Activated gamma-delta T cell treated with Interleukin-2 at 50 U/mL for 16 hours (primary cell): ENCODE measurements at regions not wholly inside any gene's neighbourhood (a gene's known extent, or its start where the extent isn't known, plus 50 kb on each side); places are given as distances from the start of the nearest gene placed in this dataset.
"Not testable (repeated sequence)": the region's sequence is repeated elsewhere in the genome, so short reads cannot be mapped to it uniquely, and the experiment has no call there.

Experiments
- DNase-seq: peaks from one replicate; pipeline ENCODE4 v3.0.0-alpha.2; 2020

DNA sequence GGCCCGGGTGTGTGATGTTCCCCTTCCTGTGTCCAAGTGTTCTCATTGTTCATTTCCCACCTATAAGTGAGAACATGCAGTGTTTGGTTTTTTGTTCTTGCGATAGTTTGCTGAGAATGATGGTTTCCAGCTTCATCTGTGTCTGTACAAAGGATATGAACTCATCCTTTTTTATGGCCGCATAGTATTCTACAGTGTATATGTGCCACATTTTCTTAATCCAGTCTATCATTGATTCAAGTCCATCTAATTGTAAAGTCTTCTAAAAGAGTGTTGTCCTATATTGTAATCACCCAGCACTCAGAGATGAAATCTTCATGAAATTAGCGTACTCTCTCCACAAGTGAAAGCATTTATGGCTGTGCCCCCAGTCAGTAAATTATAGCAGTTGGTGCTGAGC, 1096.6 kb downstream of the UQCRFS1 start:
- DNase-seq: not testable (repeated sequence)

- DNase-seq: no peak
Observed at GRCh38 chr19:28103921-28104320, 1109.0 kb downstream of the UQCRFS1 start.

DNA sequence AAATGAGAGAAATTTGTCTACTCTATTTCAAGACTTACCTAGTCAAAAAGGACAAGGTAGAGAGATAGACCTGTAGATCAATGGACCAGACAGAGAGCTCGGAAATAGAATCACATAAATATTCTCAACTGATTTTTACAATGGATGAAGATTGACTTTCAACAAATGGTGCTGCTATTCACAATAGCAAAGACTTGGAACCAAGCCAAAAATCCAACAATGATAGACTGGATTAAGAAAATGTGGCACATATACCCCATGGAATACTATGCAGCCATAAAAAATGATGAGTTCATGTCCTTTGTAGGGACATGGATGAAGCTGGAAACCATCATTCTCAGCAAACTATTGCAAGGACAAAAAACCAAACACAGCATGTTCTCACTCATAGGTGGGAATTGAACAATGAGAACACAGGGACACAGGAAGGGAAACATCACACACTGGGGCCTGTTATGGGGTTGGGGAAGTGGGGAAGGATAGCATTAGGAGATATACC, 1128.2 kb downstream of the UQCRFS1 start:
- not testable (repeated sequence) for DNase-seq

- DNase-seq: no peak
Observed at GRCh38 chr19:28076628-28077027, 1136.3 kb downstream of the UQCRFS1 start.

- no peak for DNase-seq
Observed at GRCh38 chr19:28075229-28075628, 1137.7 kb downstream of the UQCRFS1 start.

DNA sequence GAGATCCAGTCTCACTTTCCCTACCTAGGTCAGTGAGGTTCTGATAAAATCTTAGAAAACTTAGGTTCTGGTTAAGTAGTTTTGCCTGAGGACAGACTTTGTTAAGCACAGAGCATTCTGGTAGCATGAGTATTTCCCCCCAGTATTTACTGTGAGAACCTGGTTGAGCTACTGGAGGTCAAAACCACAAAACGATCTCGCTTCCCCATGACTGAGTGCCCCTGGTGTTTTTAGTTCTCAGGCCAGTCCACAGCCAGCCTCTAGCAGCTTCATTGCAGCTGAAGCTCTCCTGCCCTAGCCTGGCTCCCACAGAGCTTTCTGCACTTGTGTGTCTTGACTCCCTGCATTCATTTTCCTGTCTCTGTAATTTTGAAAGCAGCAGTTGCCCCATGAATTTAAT, 1138.2 kb downstream of the UQCRFS1 start:
- no peak for DNase-seq

DNA sequence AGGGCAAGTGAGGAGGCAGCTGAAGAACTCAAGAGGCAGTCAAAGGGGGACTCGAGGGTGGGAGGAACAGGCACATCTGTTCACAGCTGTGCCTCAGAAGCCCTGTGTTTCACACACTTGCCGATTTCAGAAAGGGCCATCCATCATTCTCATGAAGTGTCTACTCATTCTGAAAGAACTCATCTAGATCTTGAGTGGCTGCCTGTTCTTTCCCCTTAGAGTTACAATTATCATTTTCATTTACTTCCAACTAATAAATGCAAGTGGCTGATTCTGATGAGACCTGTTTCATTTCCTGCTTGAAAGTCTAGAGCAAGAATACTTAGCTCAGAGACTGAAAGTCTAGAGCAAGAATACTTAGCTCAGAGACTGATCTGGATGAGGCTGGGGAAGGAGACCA, 1145.1 kb downstream of the UQCRFS1 start:
- DNase-seq: no peak

DNA sequence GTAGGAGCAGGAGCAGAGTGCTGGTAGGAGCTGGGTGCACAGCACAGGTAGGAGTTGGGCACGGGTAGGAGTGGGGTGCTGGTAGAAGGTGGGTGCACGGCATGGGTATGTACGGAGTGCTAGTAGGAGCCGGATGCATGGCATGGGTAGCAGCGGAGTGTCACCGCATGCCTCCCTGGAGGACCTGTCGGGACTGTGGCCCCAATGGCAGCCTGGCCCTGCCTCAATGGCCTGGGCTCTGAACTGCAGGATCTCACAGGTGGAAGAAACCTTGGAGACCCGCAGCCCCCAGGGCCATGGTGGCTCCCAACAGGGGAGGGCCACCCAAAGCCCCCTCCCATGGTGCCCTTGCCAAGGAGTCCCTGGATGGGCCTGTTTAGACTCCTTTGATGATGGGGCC, 1146.0 kb downstream of the UQCRFS1 start:
- DNase-seq: no peak

- no peak for DNase-seq
Observed at GRCh38 chr19:28066161-28066560, 1146.8 kb downstream of the UQCRFS1 start.

- DNase-seq: no peak
Observed at GRCh38 chr19:28065026-28065425, 1147.9 kb downstream of the UQCRFS1 start.

DNA sequence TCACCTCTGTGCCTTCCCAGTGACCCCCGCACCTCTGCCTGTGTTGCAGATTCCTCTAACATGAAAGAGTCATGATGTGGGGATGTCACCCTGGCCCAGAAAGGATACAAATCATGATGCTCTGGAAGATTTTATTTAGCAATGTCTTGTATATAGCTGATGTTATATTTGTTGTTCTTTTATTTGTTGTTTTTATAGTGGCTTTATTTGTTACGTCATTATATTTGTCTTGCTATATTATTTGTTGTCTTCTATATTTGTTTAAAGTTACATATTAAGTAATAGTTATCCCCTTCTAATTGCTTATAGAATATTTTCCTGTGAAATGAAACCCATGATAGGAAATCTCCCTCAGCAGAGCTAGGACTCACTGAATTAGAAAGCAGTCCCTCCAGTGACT, 1149.2 kb downstream of the UQCRFS1 start:
- DNase-seq: no peak

DNA sequence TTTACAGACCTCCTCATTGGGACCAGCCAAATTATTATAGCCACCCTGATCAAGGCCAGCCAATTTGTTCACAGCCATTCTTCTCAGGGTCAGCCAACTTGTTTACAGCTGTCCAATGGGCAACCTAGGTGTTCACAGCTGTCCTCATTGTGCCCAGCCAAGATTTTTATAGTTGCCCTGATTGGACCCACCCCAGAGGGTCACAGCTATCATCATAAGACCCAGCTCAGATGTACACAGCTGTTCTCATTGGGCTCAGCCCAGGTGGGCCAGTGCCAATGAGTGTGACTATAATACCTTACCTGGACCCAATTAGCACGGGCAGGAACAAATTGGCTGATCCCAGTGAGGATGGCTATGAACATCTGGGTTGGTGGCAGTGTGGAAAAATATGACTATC, 1151.8 kb downstream of the UQCRFS1 start:
- no peak for DNase-seq

GRCh38 chr19:28057026-28057425, 1155.9 kb downstream of the UQCRFS1 start:
- not testable (repeated sequence) for DNase-seq

DNA sequence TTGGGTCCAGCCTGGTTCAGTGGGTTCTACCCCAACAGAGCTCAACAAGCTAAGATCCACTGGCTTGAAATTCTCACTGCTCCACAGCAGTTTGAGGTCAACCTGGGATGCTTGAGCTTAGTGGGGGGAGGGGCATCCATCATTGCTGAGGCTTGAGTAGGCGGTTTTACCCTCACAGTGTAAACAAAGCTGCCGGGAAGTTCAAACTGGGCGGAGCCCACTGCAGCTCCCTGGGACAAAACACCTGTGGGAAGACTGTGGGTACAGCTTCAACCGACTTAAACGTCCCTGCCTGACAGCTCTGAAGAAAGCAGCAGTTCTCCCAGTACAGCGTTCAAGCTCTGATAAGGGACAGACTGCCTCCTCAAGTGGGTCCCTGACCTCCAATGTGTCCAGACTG, 1161.9 kb downstream of the UQCRFS1 start:
- no peak for DNase-seq

GRCh38 chr19:28049875-28050274, 1163.1 kb downstream of the UQCRFS1 start:
- no peak for DNase-seq

DNA sequence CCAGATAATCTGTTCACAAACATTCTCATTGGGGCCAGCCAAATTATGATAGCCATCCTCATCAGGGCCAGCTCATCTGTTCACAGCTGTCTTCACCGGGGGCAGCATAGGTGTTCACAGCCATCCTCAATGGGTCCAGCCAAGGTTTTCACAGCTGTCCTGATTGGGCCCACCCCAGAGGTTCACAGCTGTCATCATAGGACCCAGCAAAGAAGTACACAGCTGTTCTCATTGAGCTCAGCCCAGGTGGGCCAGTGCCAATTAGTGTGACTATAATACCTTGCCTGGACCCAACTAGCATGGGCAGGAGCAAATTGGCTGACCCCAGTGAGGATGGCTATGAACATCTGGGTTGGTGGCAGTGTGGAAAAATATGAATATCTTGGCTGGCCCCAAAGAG, 1166.0 kb downstream of the UQCRFS1 start:
- DNase-seq: no peak

DNA sequence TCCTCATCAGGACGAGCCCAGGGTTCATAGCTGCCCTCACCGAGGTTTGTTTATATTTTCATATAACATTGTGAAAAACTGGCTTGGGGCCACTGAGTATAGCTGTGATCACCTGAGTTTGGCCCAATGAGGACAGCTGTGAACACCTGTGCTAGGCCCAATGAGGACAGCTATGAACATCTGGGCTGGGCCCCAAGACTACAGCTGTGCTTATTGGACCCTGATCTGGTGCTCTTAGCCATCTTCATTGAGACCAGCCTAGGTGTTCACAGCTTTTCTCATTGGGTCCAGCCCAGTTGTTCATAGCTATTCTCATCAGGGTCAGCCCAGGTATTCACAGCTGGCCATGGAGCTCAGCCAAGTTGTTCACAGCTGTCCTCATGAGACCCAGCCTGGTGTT, 1167.3 kb downstream of the UQCRFS1 start:
- no peak for DNase-seq

GRCh38 chr19:28044477-28044876, 1168.5 kb downstream of the UQCRFS1 start:
- no peak for DNase-seq

- no peak for DNase-seq
Observed at GRCh38 chr19:28042516-28042915, 1170.4 kb downstream of the UQCRFS1 start.

GRCh38 chr19:28039677-28040381, 1173.1 kb downstream of the UQCRFS1 start:
- DNase-seq: no peak

- DNase-seq: no peak
Observed at GRCh38 chr19:28037186-28037585, 1175.8 kb downstream of the UQCRFS1 start.

DNA sequence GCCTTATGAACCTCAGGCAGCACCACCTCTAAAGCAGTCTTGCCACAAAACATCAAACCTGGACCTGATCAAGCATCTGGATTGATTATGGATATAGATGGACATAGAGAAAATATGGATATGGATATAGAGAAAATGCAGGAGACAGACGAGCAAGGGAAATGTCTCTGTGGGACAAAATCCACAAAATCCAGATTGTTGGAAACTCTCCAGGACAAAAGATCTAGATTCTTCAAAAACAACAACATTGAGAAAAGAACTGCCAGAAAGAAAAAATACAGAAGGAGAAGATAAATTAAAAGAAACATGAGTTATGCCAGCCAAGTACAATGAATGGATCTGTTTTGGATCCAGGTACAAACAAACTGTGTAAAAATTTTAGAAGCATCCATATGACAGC, 1176.5 kb downstream of the UQCRFS1 start:
- DNase-seq: no peak

GRCh38 chr19:28034936-28035335, 1178.0 kb downstream of the UQCRFS1 start:
- no peak for DNase-seq

DNA sequence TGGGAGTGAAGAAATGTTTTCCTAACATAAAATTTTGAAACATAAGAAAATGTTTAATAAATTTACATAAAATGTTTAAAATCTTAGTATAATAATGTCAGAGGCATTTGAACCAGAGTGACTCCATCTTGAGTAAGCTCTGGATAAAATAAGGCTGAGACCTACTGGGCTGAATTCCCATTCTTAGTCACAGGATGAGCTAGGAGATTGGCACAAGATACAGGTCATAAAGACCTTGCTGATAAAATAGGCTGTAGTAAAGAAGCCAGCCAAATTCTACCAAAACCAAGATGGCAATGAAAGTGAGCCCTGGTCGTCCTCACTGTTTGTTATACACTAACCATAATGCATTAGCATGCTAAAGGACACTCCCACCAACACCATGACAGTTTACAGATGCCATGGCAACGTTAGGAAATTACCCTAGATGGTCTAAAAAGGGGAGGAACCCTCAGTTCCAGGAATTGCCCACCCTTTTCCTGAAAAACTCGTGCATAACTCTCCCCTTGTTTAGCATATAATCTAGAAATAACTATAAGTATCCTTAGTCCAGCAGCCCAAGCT, 1184.0 kb downstream of the UQCRFS1 start:
- DNase-seq: no peak

DNA sequence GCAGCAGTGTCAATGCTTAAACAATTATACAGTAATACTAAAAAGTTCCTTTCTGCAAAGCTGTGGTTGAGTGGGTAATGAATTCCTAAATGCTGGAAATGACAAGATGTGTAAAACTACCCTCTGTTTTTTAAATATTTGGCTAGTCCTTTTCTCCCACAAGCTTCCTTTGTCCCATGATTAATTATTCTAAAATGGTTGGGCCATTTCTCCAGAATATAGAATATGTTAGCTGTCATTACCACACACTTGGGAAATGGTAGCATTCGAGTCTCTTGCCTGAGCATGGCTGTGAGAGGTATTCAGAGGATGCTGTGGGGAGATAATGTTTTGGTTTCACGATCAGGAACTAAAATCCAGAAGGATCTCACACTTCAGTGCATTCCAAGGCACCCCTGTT, 1185.8 kb downstream of the UQCRFS1 start:
- DNase-seq: no peak
